ENCODE measurements at regions not wholly inside any gene's neighbourhood (a gene's known extent, or its start where the extent isn't known, plus 50 kb on each side); places are given as distances from the start of the nearest gene placed in this dataset.

DNA sequence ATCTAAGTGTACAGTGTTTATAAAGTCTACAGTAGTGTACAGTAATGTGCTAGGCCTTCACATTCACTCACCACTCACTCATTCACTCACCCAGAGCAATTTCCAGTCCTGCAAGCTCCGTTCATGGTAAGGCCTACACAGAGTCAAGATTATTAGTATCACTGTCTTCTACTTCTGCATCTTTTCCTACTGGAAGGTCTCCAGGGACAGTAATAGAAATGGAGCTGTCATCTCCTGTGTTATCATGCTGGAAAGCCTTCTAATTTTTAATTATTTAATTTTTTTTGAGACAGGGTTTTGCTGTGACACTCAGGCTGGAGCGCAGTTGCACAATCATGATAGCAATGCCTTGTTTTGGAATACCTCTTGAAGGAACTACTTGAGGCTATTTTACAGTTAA is 207.0 kb downstream of the HTR7 start:
- Histone ChIP-seq H3K79me2 (ENCODE audit: insufficient read depth, low read length) (no peaks in the 10 kb centered on the region), H3K36me3 (ENCODE audit: low read length) (no peaks in the 10 kb centered on the region), H2AFZ (ENCODE audit: low read depth, low read length, severe bottlenecking) (no peak overlapping the region), H3K9me2 (replicated peaks; ENCODE audit: insufficient read depth, low read length) (no peaks in the 10 kb centered on the region), H3K9ac (ENCODE audit: low read length) (no peak overlapping the region), H3K9me3 (ENCODE audit: insufficient read depth, low read length) (no peaks in the 10 kb centered on the region), H3F3A (ENCODE audit: insufficient read depth) (no peaks in the 10 kb centered on the region), H3K4me2 (ENCODE audit: low read depth, low read length, poor library complexity, severe bottlenecking) (no peak overlapping the region), H4K20me1 (ENCODE audit: low read depth, low read length) (no peaks in the 10 kb centered on the region), H3K4me3 (ENCODE audit: insufficient read depth, low read length, poor library complexity, severe bottlenecking) (no peak overlapping the region), H3K27me3 (ENCODE audit: low read length) (no peaks in the 10 kb centered on the region), H3K27ac (ENCODE audit: low read depth, low read length) (no peak overlapping the region)
- TF ChIP-seq CTCF (IDR thresholded peaks at IDR 0.05; ENCODE audit: insufficient read depth, low read length, poor library complexity, severe bottlenecking) (no peak), EZH2phosphoT487 (conservative IDR thresholded peaks at IDR 0.05; ENCODE audit: low read length) (no peak)

- no peak for TF ChIP-seq EZH2phosphoT487 (conservative IDR thresholded peaks at IDR 0.05; ENCODE audit: low read length)
- no peak for TF ChIP-seq CTCF (IDR thresholded peaks at IDR 0.05; ENCODE audit: insufficient read depth, low read length, poor library complexity, severe bottlenecking)
- Histone ChIP-seq H3K9me3 (ENCODE audit: insufficient read depth, low read length) (no peaks in the 10 kb centered on the region), H3K27me3 (ENCODE audit: low read length) (no peaks in the 10 kb centered on the region), H3K4me3 (ENCODE audit: insufficient read depth, low read length, poor library complexity, severe bottlenecking) (no peak overlapping the region), H3K36me3 (ENCODE audit: low read length) (no peaks in the 10 kb centered on the region), H3F3A (ENCODE audit: insufficient read depth) (no peaks in the 10 kb centered on the region), H3K27ac (ENCODE audit: low read depth, low read length) (no peak overlapping the region), H3K4me2 (ENCODE audit: low read depth, low read length, poor library complexity, severe bottlenecking) (no peak overlapping the region), H2AFZ (ENCODE audit: low read depth, low read length, severe bottlenecking) (no peak overlapping the region), H3K79me2 (ENCODE audit: insufficient read depth, low read length) (no peaks in the 10 kb centered on the region), H4K20me1 (ENCODE audit: low read depth, low read length) (no peaks in the 10 kb centered on the region), H3K9ac (ENCODE audit: low read length) (no peak overlapping the region), H3K9me2 (replicated peaks; ENCODE audit: insufficient read depth, low read length) (no peaks in the 10 kb centered on the region)
Observed at GRCh38 chr10:90652519-90652918, 205.3 kb downstream of the HTR7 start.

DNA sequence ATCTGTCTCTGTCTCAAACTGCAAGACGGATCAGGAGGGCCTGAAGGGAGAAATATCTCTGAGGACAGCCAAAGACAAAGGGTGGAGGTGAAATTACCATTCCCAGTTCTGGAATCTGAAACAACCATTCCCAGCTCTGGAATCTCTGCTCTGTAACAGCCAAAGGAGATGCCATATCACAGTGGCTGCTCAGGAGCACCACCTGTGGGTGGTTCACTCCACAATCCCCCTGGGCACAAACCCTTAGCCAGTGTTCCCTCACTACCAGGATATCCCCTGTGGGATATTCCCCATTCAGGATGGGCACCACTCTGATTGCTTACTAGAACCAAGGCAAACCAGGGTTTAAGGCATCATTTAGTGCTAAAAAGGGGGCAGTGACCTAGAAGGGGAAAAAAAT is 199.0 kb downstream of the HTR7 start:
- Histone ChIP-seq H3K4me2 (ENCODE audit: low read depth, low read length, poor library complexity, severe bottlenecking) (no peak overlapping the region), H3K9me2 (replicated peaks; ENCODE audit: insufficient read depth, low read length) (no peaks in the 10 kb centered on the region), H3F3A (ENCODE audit: insufficient read depth) (no peaks in the 10 kb centered on the region), H3K9me3 (ENCODE audit: insufficient read depth, low read length) (no peaks in the 10 kb centered on the region), H3K4me3 (ENCODE audit: insufficient read depth, low read length, poor library complexity, severe bottlenecking) (no peak overlapping the region), H2AFZ (ENCODE audit: low read depth, low read length, severe bottlenecking) (no peak overlapping the region), H4K20me1 (ENCODE audit: low read depth, low read length) (no peaks in the 10 kb centered on the region), H3K27ac (ENCODE audit: low read depth, low read length) (no peak overlapping the region), H3K36me3 (ENCODE audit: low read length) (no peaks in the 10 kb centered on the region), H3K27me3 (ENCODE audit: low read length) (no peaks in the 10 kb centered on the region), H3K79me2 (ENCODE audit: insufficient read depth, low read length) (no peaks in the 10 kb centered on the region), H3K9ac (ENCODE audit: low read length) (no peak overlapping the region)
- TF ChIP-seq EZH2phosphoT487 (conservative IDR thresholded peaks at IDR 0.05; ENCODE audit: low read length) (no peak), CTCF (IDR thresholded peaks at IDR 0.05; ENCODE audit: insufficient read depth, low read length, poor library complexity, severe bottlenecking) (no peak)

All from SU-DHL-6 (cell line).